Mucosa of descending colon (tissue), 3 donors: ENCODE measurements at regions not wholly inside any gene's neighbourhood (a gene's known extent, or its start where the extent isn't known, plus 50 kb on each side); places are given as distances from the start of the nearest gene placed in this dataset.

Experiments used
- ATAC-seq: fragments of 200-7000 bp; cut with Tn5 transposase; one replicate; pipeline ENCODE4 v1.9.1; 2020; ENCODE audit warnings: mild to moderate bottlenecking, moderate library complexity
- DNase-seq, 3 donors: peaks; one replicate each; pipeline ENCODE4 v3.0.0-alpha.2; 2020
- H3K36me3 ChIP-seq: fragments of 200-600 bp; one replicate; pipeline ENCODE4 v1.8.0; 2021; ENCODE audit warnings: low read depth, mild to moderate bottlenecking
- H3K4me1 ChIP-seq: fragments of 200-600 bp; one replicate; pipeline ENCODE4 v1.8.0; 2021; ENCODE audit warnings: low read depth, mild to moderate bottlenecking
- H3K4me3 ChIP-seq: fragments of 200-600 bp; one replicate; pipeline ENCODE4 v1.8.0; 2021; ENCODE audit warnings: mild to moderate bottlenecking
- H3K9me3 ChIP-seq: fragments of 200-600 bp; one replicate; pipeline ENCODE4 v1.8.0; 2021; ENCODE audit warnings: mild to moderate bottlenecking
- intact Hi-C, 2 donors: fragments of 100-400 bp; cut with DNase I in 1 of 2; cut with micrococcal nuclease in 1 of 2; formaldehyde crosslinking; loops; one replicate each; pipeline versions ENCODE4 v1.11.0 to v1.11.1; 2022; cut with DNase I, micrococcal nuclease
- TF ChIP-seq, protein P1 (sequence below): fragments of 200-600 bp; IDR thresholded peaks from one replicate; pipeline ENCODE4 v1.8.0; 2022; ENCODE audit warnings: antibody characterized with exemption, mild to moderate bottlenecking
- donor health status: DM: no; HTN: no; CAD: no; lungs with moderate emphysema.
- donor health status: DM: no; HTN: no; CAD: no.
- donor health status: DM: no; HTN: yes; CAD: no.

DNA sequence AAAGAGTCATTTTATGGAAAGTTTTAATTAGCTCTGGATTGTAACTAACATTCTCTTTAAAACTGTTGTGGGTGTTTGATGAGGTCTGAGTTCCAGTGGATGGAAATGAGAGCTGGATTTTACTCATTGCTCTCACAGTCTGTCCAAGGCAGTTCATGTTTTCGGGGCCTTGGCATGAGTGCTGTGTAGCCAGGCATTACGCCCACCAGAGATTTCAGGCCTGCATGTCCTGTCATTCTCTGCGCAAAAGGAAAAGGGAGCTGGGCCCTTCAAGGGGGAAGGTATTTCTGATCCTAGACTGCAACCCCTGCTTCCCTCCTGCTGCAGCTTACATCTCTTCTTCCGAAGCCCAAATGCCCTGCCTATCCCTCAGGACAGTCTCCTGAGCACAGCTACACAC, 499.6 kb upstream of the TRPC7 start:
- DNase-seq (no peak), ATAC-seq (no peak)
- no peaks in the 10 kb centered on the region for H3K9me3 ChIP-seq
- intact Hi-C loops: no loop called here
- H3K36me3 ChIP-seq: no peaks in the 10 kb centered on the region
- TF ChIP-seq, protein P1, sequence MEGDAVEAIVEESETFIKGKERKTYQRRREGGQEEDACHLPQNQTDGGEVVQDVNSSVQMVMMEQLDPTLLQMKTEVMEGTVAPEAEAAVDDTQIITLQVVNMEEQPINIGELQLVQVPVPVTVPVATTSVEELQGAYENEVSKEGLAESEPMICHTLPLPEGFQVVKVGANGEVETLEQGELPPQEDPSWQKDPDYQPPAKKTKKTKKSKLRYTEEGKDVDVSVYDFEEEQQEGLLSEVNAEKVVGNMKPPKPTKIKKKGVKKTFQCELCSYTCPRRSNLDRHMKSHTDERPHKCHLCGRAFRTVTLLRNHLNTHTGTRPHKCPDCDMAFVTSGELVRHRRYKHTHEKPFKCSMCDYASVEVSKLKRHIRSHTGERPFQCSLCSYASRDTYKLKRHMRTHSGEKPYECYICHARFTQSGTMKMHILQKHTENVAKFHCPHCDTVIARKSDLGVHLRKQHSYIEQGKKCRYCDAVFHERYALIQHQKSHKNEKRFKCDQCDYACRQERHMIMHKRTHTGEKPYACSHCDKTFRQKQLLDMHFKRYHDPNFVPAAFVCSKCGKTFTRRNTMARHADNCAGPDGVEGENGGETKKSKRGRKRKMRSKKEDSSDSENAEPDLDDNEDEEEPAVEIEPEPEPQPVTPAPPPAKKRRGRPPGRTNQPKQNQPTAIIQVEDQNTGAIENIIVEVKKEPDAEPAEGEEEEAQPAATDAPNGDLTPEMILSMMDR: no peak
- H3K4me3 ChIP-seq: no peak overlapping the region
- no peaks in the 10 kb centered on the region for H3K4me1 ChIP-seq

DNA sequence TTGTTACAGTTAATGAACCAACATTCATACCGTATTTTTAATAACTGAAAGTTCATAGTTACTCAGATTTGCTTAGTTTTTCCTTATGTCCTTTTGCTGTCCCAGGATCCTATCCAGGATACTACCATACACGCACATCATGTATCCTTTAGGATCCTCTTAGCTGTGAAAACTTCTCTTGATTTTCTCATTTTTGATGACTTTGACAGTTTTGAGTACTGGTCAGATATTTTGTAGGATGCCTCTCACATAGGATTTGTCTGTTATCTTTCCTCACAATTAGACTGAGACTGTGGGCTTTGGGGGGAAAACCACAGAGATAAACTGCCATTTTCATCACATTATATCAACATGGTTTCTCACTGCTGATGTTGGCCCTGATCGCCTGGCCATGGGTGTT, 491.3 kb upstream of the TRPC7 start:
- ATAC-seq (no peak), DNase-seq (no peak)
- intact Hi-C loops: no loop called here

DNA sequence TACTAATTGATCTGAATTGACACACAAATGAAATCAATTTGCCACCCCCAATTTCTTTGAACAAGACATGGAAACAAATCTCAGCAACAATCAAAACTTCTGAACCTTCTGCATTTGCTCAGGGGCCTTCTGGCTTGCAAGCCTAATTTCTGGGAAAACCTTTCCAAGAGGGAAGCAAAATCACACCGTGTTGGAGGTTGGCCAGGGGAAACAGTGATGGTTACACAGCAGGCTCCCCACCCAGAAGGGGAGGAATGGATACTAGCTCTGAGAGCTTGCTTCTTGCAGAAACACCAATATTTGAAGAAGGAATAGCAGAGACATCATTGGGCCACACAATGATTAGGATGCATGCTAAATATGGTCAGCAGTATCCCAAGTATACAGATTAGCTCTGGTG, 488.6 kb upstream of the TRPC7 start:
- no peak for ATAC-seq
- intact Hi-C loops: no loop called here
- Histone ChIP-seq H3K36me3 (no peaks in the 10 kb centered on the region), H3K9me3 (no peaks in the 10 kb centered on the region), H3K4me3 (no peak overlapping the region), H3K4me1 (no peaks in the 10 kb centered on the region)
- TF ChIP-seq, protein P1: no peak
- DNase-seq: no peak

More for the DNA sequence above, 491.3 kb upstream of the TRPC7 start:
- Histone ChIP-seq H3K9me3 (no peaks in the 10 kb centered on the region), H3K36me3 (no peaks in the 10 kb centered on the region), H3K4me3 (no peak overlapping the region), H3K4me1 (no peaks in the 10 kb centered on the region)
- TF ChIP-seq, protein P1: no peak

DNA sequence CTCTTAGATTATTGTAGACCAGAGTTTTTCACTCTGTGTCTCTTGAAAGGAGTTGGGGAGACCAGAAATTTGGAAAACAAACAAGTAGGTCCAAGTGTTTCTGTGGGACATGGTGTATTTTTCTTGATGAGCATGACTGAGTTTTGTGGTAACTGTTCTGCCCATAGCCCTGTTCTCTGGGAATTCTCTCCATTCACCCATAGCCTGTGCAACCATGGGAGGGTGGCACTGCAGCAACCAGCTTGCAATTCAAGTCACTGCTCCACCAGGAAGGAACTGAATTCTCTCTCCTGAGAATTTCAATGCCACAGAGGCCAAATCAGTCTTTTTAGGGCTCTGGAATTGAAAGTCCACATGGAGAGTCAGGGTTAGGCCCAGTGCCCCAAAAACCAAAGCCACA, 475.3 kb upstream of the TRPC7 start:
- no peak for DNase-seq
- Histone ChIP-seq H3K4me3 (no peak overlapping the region), H3K36me3 (no peaks in the 10 kb centered on the region), H3K9me3 (no peaks in the 10 kb centered on the region), H3K4me1 (no peaks in the 10 kb centered on the region)
- ATAC-seq: no peak
- TF ChIP-seq, protein P1: no peak
- intact Hi-C loops: no loop called here

DNA sequence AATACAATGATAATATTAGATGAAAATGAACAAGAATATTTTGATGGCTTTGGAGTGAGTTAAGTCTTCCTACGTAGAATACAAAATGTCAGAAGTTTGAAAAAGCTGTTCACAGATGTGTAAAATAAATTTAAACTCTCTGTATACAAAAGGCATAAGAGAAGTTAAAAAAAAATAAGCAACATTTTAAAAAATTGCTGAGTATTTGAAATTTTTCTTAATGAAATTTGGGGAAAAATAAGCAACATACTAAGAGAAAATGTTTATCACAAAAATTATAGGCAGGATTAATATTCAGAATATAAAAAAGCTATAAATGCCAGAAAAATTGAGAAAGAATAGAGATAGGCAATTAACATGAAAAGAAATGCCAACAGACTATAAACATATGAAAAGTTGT, 470.7 kb upstream of the TRPC7 start:
- intact Hi-C loops: no loop called here
- no peaks in the 10 kb centered on the region for H3K9me3 ChIP-seq
- no peak for ATAC-seq
- H3K4me3 ChIP-seq: no peak overlapping the region
- H3K36me3 ChIP-seq: no peaks in the 10 kb centered on the region
- no peaks in the 10 kb centered on the region for H3K4me1 ChIP-seq
- TF ChIP-seq, protein P1: no peak
- no peak for DNase-seq

DNA sequence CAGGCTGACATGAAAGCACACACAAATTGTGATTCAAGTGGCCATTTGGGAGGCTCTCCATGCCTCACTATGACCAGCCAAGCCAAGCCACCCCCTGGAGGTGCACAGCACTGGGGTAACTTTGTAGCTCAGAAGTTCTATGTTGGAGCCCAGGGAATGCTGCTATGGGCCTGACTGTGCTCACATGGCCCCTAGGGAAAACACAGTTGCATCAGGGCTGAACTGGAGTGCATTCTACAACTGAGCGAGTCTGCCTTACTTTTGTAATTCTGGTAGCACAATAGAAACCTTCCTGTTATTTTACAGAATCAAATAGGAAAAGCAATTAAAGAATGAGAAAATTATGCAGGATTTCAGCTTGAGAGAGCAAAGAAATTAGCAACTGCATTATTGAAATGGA, 455.5 kb upstream of the TRPC7 start:
- Histone ChIP-seq H3K4me1 (no peaks in the 10 kb centered on the region), H3K9me3 (no peaks in the 10 kb centered on the region), H3K36me3 (no peaks in the 10 kb centered on the region), H3K4me3 (no peak overlapping the region)
- ATAC-seq (no peak), DNase-seq (no peak)
- intact Hi-C loops: no loop called here
- TF ChIP-seq, protein P1: no peak
